Hepatocyte (in vitro differentiated cells): ENCODE measurements at regions not wholly inside any gene's neighbourhood (a gene's known extent, or its start where the extent isn't known, plus 50 kb on each side); places are given as distances from the start of the nearest gene placed in this dataset.

ENCODE experiments used
- CTCF ChIP-seq: fragments of 200-600 bp; sonication (generic); IDR thresholded peaks from 2 replicates; pipeline ENCODE4 v1.5.1; 2016; ENCODE audit warnings: antibody characterized with exemption, mild to moderate bottlenecking; ENCODE audit not compliant: poor library complexity
- EZH2 ChIP-seq: fragments of 200-600 bp; sonication (generic); IDR thresholded peaks from 2 replicates; pipeline ENCODE4 v1.6.1; 2016; ENCODE audit warnings: antibody characterized with exemption, mild to moderate bottlenecking, borderline replicate concordance

GRCh38 chr1:187153047-187153446 is 324.3 kb downstream of the PLA2G4A start:
- TF ChIP-seq CTCF (no peak), EZH2 (no peak)
